ENCODE measurements at regions not wholly inside any gene's neighbourhood (a gene's known extent, or its start where the extent isn't known, plus 50 kb on each side); places are given as distances from the start of the nearest gene placed in this dataset.
"Not testable (repeated sequence)": the region's sequence is repeated elsewhere in the genome, so short reads cannot be mapped to it uniquely, and the experiment has no call there.

DNA sequence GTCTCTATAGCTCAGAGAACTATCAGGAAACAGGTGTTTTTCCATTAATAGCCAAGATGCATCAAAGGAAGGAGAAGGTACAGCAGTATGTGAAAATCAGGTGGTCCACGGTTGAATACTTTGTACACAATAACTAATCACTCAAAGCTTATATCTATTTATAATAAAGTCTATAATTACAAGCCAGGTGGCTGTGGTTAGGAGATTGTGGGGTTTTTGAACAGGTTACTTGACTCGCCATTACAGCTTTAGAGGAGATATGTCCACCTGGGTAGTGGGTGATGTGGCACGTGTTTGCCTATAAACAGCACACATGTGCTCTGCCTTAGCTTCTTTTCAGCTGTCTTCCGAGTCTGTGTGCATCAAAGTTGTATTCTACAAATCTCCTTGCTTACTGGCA is 892.2 kb upstream of the ZEB2 start:
- H3K9me3 ChIP-seq (ENCODE audit: control insufficient read depth, insufficient read depth, low read length), result no peaks in the 10 kb centered on the region; the same call in 1 of the 2 replicates
- H3K4me1 ChIP-seq (ENCODE audit: insufficient read depth, low read length), result no peaks in the 10 kb centered on the region
- H3K9ac ChIP-seq (ENCODE audit: low read depth, low read length), result no peak overlapping the region
- H3K36me3 ChIP-seq (ENCODE audit: insufficient read depth, low read length), result no peaks in the 10 kb centered on the region

- H3K9ac ChIP-seq (ENCODE audit: low read depth, low read length), result no peak overlapping the region
These were observed 891.6 kb upstream of the ZEB2 start for GRCh38 chr2:145411493-145411892.

DNA sequence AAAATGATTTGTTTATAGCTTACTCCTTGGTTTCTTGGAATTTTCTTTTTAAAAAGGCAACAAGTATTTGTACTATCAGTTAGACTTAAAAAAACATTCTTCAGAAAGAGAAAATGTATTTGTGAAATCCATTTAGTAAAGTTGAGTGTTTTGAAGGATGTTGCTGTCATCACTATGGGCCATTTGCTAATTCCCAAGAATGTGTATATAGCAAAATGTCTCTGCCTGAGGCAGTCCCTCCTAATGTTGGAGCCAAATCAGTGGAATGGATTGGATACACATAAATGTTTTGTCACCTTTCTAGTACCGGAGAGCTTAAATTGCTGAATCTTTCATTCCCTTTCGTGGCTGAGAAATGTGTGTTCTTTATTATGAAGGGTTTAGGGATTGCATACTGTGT is 890.2 kb upstream of the ZEB2 start:
- Histone ChIP-seq H3K9me3 (ENCODE audit: control insufficient read depth, insufficient read depth, low read length) (no peaks in the 10 kb centered on the region; the same call in 1 of the 2 replicates), H3K9ac (ENCODE audit: low read depth, low read length) (no peak overlapping the region), H3K4me1 (ENCODE audit: insufficient read depth, low read length) (no peaks in the 10 kb centered on the region), H3K36me3 (ENCODE audit: insufficient read depth, low read length) (no peaks in the 10 kb centered on the region)

More at GRCh38 chr2:145411493-145411892, 891.6 kb upstream of the ZEB2 start:
- Histone ChIP-seq H3K4me1 (ENCODE audit: insufficient read depth, low read length) (no peaks in the 10 kb centered on the region), H3K36me3 (ENCODE audit: insufficient read depth, low read length) (no peaks in the 10 kb centered on the region), H3K9me3 (ENCODE audit: control insufficient read depth, insufficient read depth, low read length) (no peaks in the 10 kb centered on the region; the same call in 1 of the 2 replicates)

- Histone ChIP-seq H3K4me1 (ENCODE audit: insufficient read depth, low read length) (no peaks in the 10 kb centered on the region), H3K9ac (ENCODE audit: low read depth, low read length) (no peak overlapping the region), H3K9me3 (ENCODE audit: control insufficient read depth, insufficient read depth, low read length) (no peaks in the 10 kb centered on the region; the same call in 1 of the 2 replicates), H3K36me3 (ENCODE audit: insufficient read depth, low read length) (no peaks in the 10 kb centered on the region)
These were observed 889.1 kb upstream of the ZEB2 start for GRCh38 chr2:145408980-145409379.

DNA sequence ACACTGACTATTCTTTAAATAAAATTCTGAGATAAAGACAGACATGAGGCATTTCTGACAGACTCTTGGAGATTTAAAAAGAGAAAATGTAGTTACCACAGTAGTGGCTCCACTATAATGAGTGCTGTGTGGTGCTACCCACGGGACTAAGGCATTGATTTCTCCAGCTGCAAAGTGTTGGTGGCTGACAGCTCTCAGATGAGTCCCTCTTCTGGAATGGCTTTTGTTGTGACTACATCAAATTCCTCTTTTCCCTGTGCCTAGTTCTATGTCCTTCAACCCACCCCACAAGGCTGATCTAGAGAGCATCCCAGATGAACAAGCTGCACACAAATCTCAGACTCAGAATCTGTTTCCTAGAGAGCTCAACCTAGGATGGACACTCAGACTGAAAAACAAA is 884.8 kb upstream of the ZEB2 start:
- Histone ChIP-seq H3K9ac (ENCODE audit: low read depth, low read length) (no peak overlapping the region), H3K36me3 (ENCODE audit: insufficient read depth, low read length) (no peaks in the 10 kb centered on the region), H3K9me3 (ENCODE audit: control insufficient read depth, insufficient read depth, low read length) (no peaks in the 10 kb centered on the region; the same call in 1 of the 2 replicates), H3K4me1 (ENCODE audit: insufficient read depth, low read length) (no peaks in the 10 kb centered on the region)

DNA sequence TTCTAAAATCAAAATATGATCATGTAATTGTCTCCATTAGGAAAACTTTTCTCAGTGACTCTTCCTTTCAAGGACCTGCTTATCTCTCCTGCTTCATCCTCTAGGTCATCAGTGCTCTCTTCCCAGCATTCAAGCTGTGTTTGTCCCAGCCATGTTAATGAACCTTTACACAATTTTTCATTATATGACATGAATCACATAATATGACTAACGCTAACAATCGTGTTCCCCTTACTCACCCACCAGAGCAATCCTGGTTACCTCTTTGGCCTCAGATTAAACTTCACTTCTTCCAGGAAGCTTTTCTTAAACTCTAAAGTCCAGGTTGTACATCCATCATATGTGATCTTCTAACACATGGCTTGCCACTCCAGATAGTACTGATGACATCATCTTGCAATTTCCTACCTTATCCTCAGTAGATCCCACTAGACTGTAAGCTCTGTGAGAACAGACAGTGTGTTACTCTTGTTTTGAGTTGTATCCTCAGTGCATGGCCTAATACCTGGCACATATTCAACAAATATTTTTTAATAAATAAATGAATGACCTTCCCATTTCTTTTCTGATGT is 882.9 kb upstream of the ZEB2 start:
- no peaks in the 10 kb centered on the region for H3K36me3 ChIP-seq (ENCODE audit: insufficient read depth, low read length)
- H3K9ac ChIP-seq (ENCODE audit: low read depth, low read length), result no peak overlapping the region
- no peaks in the 10 kb centered on the region for H3K4me1 ChIP-seq (ENCODE audit: insufficient read depth, low read length)
- no peaks in the 10 kb centered on the region for H3K9me3 ChIP-seq (ENCODE audit: control insufficient read depth, insufficient read depth, low read length)

DNA sequence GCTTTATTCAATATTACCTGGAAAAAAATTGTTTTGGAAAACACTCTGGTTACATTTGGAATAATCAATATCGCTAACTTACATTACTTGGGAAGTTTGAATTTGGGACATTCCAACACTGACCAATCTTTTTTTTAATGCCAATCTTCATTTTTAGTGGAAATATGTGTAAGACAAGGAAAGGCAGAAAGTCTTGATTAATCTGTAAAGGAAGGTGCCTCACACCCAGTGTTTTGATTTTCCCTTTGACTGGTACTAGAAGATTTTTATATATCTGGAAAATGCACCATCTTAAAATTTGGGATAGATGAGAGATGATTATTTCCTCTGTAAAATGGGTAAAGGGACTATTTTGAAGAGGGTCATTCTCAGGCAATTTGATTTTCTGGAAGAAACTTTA is 879.2 kb upstream of the ZEB2 start:
- no peaks in the 10 kb centered on the region for H3K9me3 ChIP-seq (ENCODE audit: control insufficient read depth, insufficient read depth, low read length)
- no peak overlapping the region for H3K9ac ChIP-seq (ENCODE audit: low read depth, low read length)
- H3K4me1 ChIP-seq (ENCODE audit: insufficient read depth, low read length), result no peaks in the 10 kb centered on the region
- no peaks in the 10 kb centered on the region for H3K36me3 ChIP-seq (ENCODE audit: insufficient read depth, low read length)

GRCh38 chr2:145394181-145394580 is 874.3 kb upstream of the ZEB2 start:
- no peaks in the 10 kb centered on the region for H3K36me3 ChIP-seq (ENCODE audit: insufficient read depth, low read length)
- no peaks in the 10 kb centered on the region for H3K4me1 ChIP-seq (ENCODE audit: insufficient read depth, low read length)
- no peaks in the 10 kb centered on the region for H3K9me3 ChIP-seq (ENCODE audit: control insufficient read depth, insufficient read depth, low read length)
- H3K9ac ChIP-seq (ENCODE audit: low read depth, low read length), result no peak overlapping the region

- Histone ChIP-seq H3K9me3 (ENCODE audit: control insufficient read depth, insufficient read depth, low read length) (no peaks in the 10 kb centered on the region), H3K36me3 (ENCODE audit: insufficient read depth, low read length) (no peaks in the 10 kb centered on the region), H3K9ac (ENCODE audit: low read depth, low read length) (no peak overlapping the region), H3K4me1 (ENCODE audit: insufficient read depth, low read length) (no peaks in the 10 kb centered on the region)
These were observed 867.1 kb upstream of the ZEB2 start for GRCh38 chr2:145386973-145387372.

- Histone ChIP-seq H3K9ac (ENCODE audit: low read depth, low read length) (no peak overlapping the region), H3K9me3 (ENCODE audit: control insufficient read depth, insufficient read depth, low read length) (no peaks in the 10 kb centered on the region), H3K36me3 (ENCODE audit: insufficient read depth, low read length) (no peaks in the 10 kb centered on the region), H3K4me1 (ENCODE audit: insufficient read depth, low read length) (no peaks in the 10 kb centered on the region)
These were observed 864.0 kb upstream of the ZEB2 start for GRCh38 chr2:145383961-145384360.

DNA sequence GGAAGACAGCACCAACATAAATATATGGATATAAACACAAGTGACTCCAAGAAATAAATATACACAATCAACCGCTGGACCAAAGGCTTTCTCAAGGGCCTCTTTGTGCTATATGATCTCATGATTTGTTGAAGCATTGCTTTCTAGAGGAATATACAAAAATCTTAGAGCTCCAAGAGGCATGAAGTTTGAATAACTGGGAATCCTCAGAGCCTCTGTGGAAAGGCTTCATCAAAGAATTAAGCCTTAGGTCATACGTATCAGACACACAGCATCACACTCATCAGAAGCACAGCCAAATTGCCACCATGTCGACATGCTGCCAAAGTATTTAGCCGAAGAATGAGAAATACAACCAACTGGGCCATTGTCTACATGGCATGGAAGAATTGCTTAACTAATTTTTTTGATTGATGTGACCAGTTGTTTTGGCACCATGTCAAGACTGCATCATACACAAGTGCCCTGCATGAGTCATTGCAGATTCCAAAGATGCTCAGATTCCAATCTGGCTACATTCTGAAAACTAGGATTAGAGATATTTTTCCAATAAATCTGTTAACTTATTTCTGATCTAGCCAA is 860.6 kb upstream of the ZEB2 start:
- H3K9me3 ChIP-seq (ENCODE audit: control insufficient read depth, insufficient read depth, low read length), result no peaks in the 10 kb centered on the region
- no peaks in the 10 kb centered on the region for H3K4me1 ChIP-seq (ENCODE audit: insufficient read depth, low read length)
- H3K9ac ChIP-seq (ENCODE audit: low read depth, low read length), result no peak overlapping the region
- no peaks in the 10 kb centered on the region for H3K36me3 ChIP-seq (ENCODE audit: insufficient read depth, low read length)

DNA sequence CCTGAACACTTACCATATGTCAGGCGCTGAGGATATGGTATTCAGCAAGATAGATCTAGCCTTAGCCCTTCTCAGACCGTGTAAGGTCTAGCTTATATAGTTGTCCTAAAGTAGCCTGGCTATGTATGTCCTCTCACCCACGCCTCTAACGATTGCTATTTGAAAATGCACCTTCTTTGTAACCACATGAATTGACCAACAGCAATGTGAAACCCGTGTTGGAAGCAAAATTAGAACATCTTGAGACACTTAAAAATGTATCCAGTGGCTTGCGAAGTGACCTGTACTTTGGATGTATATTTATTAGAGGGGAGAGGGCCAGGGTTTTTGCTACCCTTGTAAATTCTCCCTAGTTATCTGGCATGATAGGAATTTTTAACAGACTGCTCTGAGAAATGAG is 860.0 kb upstream of the ZEB2 start:
- Histone ChIP-seq H3K4me1 (ENCODE audit: insufficient read depth, low read length) (no peaks in the 10 kb centered on the region), H3K36me3 (ENCODE audit: insufficient read depth, low read length) (no peaks in the 10 kb centered on the region), H3K9me3 (ENCODE audit: control insufficient read depth, insufficient read depth, low read length) (no peaks in the 10 kb centered on the region), H3K9ac (ENCODE audit: low read depth, low read length) (no peak overlapping the region)

DNA sequence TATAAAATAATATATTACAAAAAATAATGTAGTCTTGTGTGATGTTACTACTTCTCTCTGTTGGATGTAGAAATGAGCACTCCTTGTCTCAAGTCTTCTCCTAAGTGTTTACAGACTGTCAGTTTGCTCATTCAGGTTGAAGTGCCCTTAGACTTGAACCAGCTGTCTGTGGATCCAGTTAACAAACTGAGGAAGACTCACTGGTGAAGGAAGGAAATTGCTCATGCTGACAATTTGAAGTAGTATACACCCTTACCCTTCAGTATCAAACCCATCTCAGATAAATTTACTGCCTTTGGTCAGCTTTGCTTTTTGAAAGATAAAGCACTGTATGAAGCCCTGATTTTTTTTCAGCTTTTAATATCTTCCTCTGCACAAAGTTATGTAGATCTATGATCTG is 854.2 kb upstream of the ZEB2 start:
- H3K9me3 ChIP-seq (ENCODE audit: control insufficient read depth, insufficient read depth, low read length), result no peaks in the 10 kb centered on the region; the same call in 1 of the 2 replicates
- H3K4me1 ChIP-seq (ENCODE audit: insufficient read depth, low read length), result no peaks in the 10 kb centered on the region
- no peaks in the 10 kb centered on the region for H3K36me3 ChIP-seq (ENCODE audit: insufficient read depth, low read length)
- H3K9ac ChIP-seq (ENCODE audit: low read depth, low read length), result no peak overlapping the region

DNA sequence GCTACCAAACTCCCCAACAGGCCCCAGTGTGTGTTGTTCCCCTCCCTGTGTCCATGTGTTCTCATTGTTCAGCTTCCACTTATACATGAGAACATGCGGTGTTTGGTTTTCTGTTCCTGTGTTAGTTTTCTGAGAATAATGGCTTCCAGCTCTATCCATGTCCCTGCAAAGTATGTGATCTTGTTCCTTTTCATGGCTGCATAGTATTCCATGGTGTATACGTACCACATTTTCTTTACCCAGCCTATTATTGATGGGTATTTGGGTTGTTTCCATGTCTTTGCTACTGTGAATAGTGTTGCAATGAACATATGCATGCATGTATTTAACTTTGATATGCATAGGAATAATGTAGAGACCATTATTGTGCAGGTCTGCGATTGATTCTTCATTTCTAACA is 847.4 kb upstream of the ZEB2 start:
- H3K9ac ChIP-seq (ENCODE audit: low read depth, low read length); H3K36me3 ChIP-seq (ENCODE audit: insufficient read depth, low read length); H3K9me3 ChIP-seq (ENCODE audit: control insufficient read depth, insufficient read depth, low read length): not testable (repeated sequence)

GRCh38 chr2:145366341-145366740 is 846.4 kb upstream of the ZEB2 start:
- Histone ChIP-seq H3K9me3 (ENCODE audit: control insufficient read depth, insufficient read depth, low read length) (no peaks in the 10 kb centered on the region), H3K36me3 (ENCODE audit: insufficient read depth, low read length) (no peaks in the 10 kb centered on the region), H3K4me1 (ENCODE audit: insufficient read depth, low read length) (no peaks in the 10 kb centered on the region), H3K9ac (ENCODE audit: low read depth, low read length) (no peak overlapping the region)

More for the DNA sequence above, 847.4 kb upstream of the ZEB2 start:
- not testable (repeated sequence) for H3K4me1 ChIP-seq (ENCODE audit: insufficient read depth, low read length)
